Mesodermal cell (in vitro differentiated cells): ENCODE measurements at regions not wholly inside any gene's neighbourhood (a gene's known extent, or its start where the extent isn't known, plus 50 kb on each side); places are given as distances from the start of the nearest gene placed in this dataset.

Experiments used
- H3K27ac ChIP-seq: 2 replicates; pipeline ENCODE4 v1.7.0; 2013; ENCODE audit warnings: mild to moderate bottlenecking, low read depth, low read length, moderate library complexity; ENCODE audit not compliant: severe bottlenecking
- H3K36me3 ChIP-seq: 2 replicates; pipeline ENCODE4 v1.7.1; 2013; ENCODE audit warnings: mild to moderate bottlenecking, low read length, moderate library complexity; ENCODE audit not compliant: control insufficient read depth, insufficient read depth
- H3K4me1 ChIP-seq: one replicate; pipeline ENCODE4 v1.7.1; 2013; ENCODE audit warnings: mild to moderate bottlenecking, low read length; ENCODE audit not compliant: insufficient read depth, control insufficient read depth, poor library complexity, severe bottlenecking
- H3K4me3 ChIP-seq: 2 replicates; pipeline ENCODE4 v1.7.0; 2013; ENCODE audit warnings: low read length, control low read depth, mild to moderate bottlenecking; ENCODE audit not compliant: insufficient read depth, poor library complexity, severe bottlenecking; ENCODE audit errors: extremely low read depth
- H3K9me3 ChIP-seq: 2 replicates; pipeline ENCODE4 v1.7.1; 2013; ENCODE audit warnings: mild to moderate bottlenecking, low read length, moderate library complexity; ENCODE audit not compliant: control insufficient read depth
- WGBS, 2 experiments: methylation state at CpG; one replicate each; pipeline ENCODE4 v1.1.5; 2013; ENCODE audit warnings: missing lambda C conversion rate in 2 of 2; ENCODE audit not compliant: insufficient coverage in 2 of 2; 5-methylcytosine and 5-hydroxymethylcytosine counted together

DNA sequence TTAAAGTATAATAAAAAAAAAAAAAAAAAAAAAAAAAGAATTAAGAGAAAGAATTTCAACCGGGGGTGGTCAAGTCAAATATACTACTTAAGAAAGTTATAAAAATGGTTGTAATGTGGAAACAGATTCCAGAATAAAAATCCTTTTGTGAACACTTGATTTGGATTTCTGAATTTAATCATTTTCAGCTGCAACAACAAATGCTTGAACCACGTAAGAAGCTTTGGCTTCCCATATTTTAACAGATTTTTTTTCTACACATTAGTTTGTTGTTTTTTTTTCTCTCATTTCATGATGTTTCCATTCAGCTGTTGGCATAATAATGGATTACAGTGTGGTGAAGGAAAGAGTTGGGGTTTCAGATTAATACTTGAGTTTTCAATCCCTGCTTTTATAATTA lies 137.3 kb upstream of the AGR3 start:
- Histone ChIP-seq H3K4me1 (peaks cover 6% of the 10 kb centered on the region), H3K36me3 (no peaks in the 10 kb centered on the region), H3K4me3 (no peak overlapping the region), H3K9me3 (no peaks in the 10 kb centered on the region), H3K27ac (no peak overlapping the region)
- no CpG with 5 or more reads among the region's 2 CpGs for WGBS, 2 experiments

GRCh38 chr7:17020250-17020649 lies 138.5 kb upstream of the AGR3 start:
- no peak overlapping the region for H3K27ac ChIP-seq
- H3K4me3 ChIP-seq, result no peak overlapping the region
- H3K9me3 ChIP-seq, result no peaks in the 10 kb centered on the region
- WGBS, 2 experiments, result no CpG with 5 or more reads among the region's 1 CpG
- H3K36me3 ChIP-seq, result no peaks in the 10 kb centered on the region
- H3K4me1 ChIP-seq, result peaks cover 6% of the 10 kb centered on the region

DNA sequence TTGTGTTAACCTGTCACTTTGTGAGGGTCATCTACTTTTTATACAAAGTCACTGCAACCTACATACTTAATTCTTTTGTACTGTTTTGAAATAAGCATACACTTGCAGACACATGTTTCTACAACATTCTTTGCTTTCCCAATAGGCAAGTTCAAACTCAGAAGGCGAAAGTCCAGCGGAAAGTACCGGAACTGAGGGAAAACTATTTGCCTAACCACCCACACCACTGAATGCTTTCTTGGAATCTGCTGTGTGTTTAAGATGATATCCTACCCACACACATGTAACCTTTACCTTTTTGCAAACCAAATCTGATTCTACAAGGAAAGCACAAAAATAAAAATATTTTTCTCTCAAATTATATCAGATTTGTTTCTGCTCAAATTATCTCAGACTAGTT lies 139.4 kb upstream of the AGR3 start:
- no peak overlapping the region for H3K27ac ChIP-seq
- H3K4me3 ChIP-seq, result no peak overlapping the region
- H3K4me1 ChIP-seq, result peaks cover 6% of the 10 kb centered on the region
- H3K9me3 ChIP-seq, result no peaks in the 10 kb centered on the region
- no CpG with 5 or more reads among the region's 3 CpGs for WGBS, 2 experiments
- no peaks in the 10 kb centered on the region for H3K36me3 ChIP-seq

GRCh38 chr7:17022920-17023319 lies 141.1 kb upstream of the AGR3 start:
- H3K36me3 ChIP-seq, result no peaks in the 10 kb centered on the region
- H3K27ac ChIP-seq, result no peak overlapping the region
- H3K4me1 ChIP-seq, result no peaks in the 10 kb centered on the region
- H3K4me3 ChIP-seq, result no peak overlapping the region
- H3K9me3 ChIP-seq, result no peaks in the 10 kb centered on the region
- no CpG with 5 or more reads among the region's 3 CpGs for WGBS, 2 experiments

DNA sequence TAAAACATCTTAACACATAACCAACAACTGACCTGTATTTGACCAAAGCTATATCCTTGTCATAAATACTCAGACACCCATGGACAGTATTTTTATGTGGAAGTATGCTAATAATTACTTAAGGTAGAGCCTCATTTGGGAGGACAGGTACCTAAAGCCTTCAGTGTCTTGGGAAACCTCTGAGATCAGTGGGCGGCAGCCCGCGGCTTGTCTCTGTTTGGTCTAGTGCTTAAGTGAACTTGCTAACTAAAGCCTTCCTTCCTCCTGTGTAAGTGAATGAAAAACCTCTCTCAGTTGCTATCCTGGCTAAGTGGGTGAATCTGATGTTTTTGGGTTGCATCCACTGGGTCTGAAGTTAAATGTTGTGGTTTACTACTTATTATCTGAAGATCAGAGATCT lies 144.5 kb upstream of the AGR3 start:
- H3K27ac ChIP-seq, result no peak overlapping the region
- H3K9me3 ChIP-seq, result no peaks in the 10 kb centered on the region
- whole genome bisulfite sequencing, 2 experiments, result no CpG with 5 or more reads among the region's 3 CpGs

DNA sequence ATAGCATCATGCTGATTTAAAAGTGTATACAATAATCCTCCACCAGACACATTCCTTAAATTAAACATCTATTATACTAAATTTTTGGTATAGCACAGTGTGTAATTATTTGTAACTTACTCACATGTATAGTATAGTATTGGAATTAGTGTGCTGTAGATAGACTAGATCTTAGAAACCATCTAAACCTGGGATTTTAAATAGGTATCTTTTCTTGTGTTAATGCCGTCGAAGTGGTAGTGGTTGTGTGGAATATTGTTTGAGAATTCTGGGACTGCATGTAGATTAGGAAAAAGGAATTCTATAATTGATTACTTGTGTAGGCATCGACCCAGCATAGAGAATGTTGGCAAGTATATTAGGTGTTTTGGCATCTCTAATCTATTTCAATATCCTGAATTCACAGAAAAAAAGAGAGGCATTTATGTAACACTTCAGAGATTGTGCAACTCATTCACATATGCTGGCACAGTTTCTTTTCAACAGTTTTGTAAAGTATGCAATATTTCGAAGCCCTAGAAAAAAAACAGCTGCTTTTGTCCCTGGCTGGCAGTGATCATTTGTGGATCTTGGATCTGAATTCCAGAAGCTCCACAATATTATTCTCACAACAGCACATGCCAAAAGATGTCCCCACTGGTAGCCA lies 145.5 kb upstream of the AGR3 start:
- WGBS, 2 experiments, result 83% methylated on average over 1 of the region's 4 CpGs; no CpG with 5 or more reads in 1 of the 2 experiments
- Histone ChIP-seq H3K9me3 (no peaks in the 10 kb centered on the region), H3K27ac (no peak overlapping the region), H3K4me1 (no peaks in the 10 kb centered on the region), H3K36me3 (no peaks in the 10 kb centered on the region), H3K4me3 (no peak overlapping the region)

More for the DNA sequence above, 144.5 kb upstream of the AGR3 start:
- Histone ChIP-seq H3K4me3 (no peak overlapping the region), H3K4me1 (no peaks in the 10 kb centered on the region), H3K36me3 (no peaks in the 10 kb centered on the region)

DNA sequence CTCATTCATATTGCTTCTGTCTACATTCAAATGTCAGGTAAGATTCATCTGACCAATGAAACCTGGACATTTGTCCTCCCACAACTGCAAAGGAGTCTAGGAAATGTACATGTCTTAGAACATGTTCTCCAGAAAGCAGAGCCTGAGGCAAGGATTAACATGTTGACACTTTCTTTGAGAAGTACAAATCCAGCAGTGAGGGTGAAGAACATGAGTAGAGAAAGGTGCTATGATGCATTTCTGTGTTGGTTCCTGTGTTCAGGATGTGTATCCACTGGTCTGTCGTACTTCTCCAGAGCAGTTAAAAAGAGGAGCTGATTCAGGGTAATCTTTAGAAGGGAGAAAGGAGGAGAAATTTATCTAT lies 146.0 kb upstream of the AGR3 start:
- Histone ChIP-seq H3K4me1 (no peaks in the 10 kb centered on the region), H3K9me3 (no peaks in the 10 kb centered on the region), H3K4me3 (no peak overlapping the region), H3K36me3 (no peaks in the 10 kb centered on the region), H3K27ac (no peak overlapping the region)
- no CpG with 5 or more reads among the region's 1 CpG for WGBS, 2 experiments

DNA sequence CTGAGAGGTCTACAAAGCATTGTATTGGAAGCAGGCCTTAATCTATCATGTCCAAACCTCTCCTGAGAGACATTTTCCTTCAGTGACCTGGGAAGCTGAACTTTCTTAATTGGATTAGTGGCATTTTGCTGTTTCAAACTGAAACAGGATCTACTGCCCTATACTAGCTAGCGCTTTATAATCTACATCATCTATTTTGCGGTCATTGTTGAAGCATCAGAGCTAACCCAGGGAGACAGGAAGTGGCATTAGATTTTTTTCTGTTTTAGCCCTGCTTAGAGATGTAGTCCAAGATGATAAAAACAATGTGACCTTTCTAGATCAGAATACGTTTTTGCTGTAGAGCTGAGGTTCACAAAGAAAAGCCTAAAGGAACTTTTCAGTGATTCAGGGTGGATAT lies 147.4 kb upstream of the AGR3 start:
- WGBS, 2 experiments, result 96 to 100% methylated on average over 2 to 3 of the region's 3 CpGs

DNA sequence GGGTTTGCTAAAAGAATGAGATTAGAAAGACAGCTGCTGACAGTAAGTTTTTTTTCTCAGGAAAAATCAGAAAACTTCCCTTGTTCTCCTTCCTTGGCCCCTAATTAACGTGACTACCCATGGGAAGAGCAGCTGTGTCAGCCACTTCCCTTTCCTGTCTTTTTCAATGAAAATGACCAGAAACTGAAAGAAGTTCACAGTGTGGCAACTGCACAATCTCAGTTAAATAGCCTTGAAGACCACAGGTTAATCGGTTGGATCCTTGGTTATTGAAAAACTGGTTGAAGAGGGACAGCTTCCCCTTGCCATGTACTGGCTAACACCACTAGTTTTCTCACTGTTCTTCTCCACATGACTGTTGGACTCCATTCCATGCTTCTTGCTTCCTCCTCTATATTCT lies 148.8 kb upstream of the AGR3 start:
- Histone ChIP-seq H3K9me3 (no peaks in the 10 kb centered on the region), H3K27ac (no peak overlapping the region), H3K4me1 (peaks cover 3% of the 10 kb centered on the region), H3K4me3 (no peak overlapping the region), H3K36me3 (no peaks in the 10 kb centered on the region)
- WGBS, 2 experiments, result 86 to 92% methylated on average over 1 to 2 of the region's 2 CpGs

More for the DNA sequence above, 147.4 kb upstream of the AGR3 start:
- no peaks in the 10 kb centered on the region for H3K9me3 ChIP-seq
- H3K4me3 ChIP-seq, result no peak overlapping the region
- no peaks in the 10 kb centered on the region for H3K36me3 ChIP-seq
- no peaks in the 10 kb centered on the region for H3K4me1 ChIP-seq
- no peak overlapping the region for H3K27ac ChIP-seq

DNA sequence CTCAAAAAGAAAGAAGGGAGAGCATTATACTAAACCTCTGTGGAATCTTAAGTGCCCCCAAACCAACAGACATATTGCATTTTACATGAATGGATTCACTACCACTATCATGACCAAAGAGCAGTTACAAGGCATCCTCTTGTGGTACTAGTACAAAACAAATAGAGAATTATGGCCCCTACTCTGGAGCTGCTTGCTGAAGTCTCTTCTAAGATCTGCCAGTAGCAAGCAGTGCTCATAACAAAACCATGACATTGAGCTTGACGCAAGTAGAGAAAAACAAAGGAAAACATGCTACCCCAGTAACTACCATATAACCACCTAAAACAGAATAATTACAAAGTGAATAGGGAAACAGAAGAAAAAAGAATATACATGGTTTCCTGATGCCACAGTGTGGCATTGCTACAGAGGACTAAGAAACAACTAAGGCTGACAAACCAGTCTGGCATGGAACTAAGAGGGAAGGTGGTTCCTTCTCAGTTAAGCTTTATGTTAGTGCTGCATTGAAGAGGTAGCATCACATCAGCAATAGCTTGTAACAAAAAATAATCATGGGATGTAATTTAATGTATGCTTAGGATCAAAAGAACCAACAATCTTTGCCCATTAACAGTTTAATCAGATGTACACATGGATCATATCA lies 150.2 kb upstream of the AGR3 start:
- no CpG with 5 or more reads among the region's 1 CpG for WGBS, 2 experiments
- no peak overlapping the region for H3K4me3 ChIP-seq
- no peak overlapping the region for H3K27ac ChIP-seq
- H3K4me1 ChIP-seq, result peaks cover 3% of the 10 kb centered on the region
- no peaks in the 10 kb centered on the region for H3K36me3 ChIP-seq
- H3K9me3 ChIP-seq, result no peaks in the 10 kb centered on the region

DNA sequence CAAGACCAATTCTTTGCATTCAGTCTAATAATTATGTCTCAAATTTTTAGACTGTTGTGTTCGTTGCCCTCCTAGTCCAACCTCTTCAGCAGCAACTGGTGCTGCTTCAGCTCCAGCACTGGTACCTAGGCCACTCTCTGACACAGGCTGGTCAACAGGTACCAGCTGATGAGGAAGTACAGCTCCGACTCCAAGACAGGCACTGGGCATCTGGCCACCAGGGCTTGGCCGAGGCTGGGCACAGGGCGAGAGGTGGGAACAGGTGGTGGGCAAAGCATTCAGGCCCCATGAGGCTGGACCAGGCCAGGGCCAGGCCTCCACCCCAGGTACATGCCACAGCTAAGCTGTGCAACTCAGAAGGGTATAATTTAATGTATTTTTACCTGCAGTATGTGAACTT lies 151.5 kb upstream of the AGR3 start:
- WGBS, 2 experiments, result 89 to 97% methylated on average over 3 to 4 of the region's 4 CpGs
- no peaks in the 10 kb centered on the region for H3K36me3 ChIP-seq
- H3K4me3 ChIP-seq, result no peak overlapping the region
- no peak overlapping the region for H3K27ac ChIP-seq
- peaks cover 3% of the 10 kb centered on the region for H3K4me1 ChIP-seq
- no peaks in the 10 kb centered on the region for H3K9me3 ChIP-seq
